NCI-H748 (cell line): ENCODE measurements at regions not wholly inside any gene's neighbourhood (a gene's known extent, or its start where the extent isn't known, plus 50 kb on each side); places are given as distances from the start of the nearest gene placed in this dataset.
A peak's percentile ranks its signal among the peaks of the same experiment; 100 is the strongest.
"Not testable (repeated sequence)": the region's sequence is repeated elsewhere in the genome, so short reads cannot be mapped to it uniquely, and the experiment has no call there.

Source experiments
- DNase-seq: peaks from one replicate; lab custom pipeline; 2025; ENCODE audit not compliant: unreplicated experiment; lab: John Stamatoyannopoulos, UW

DNA sequence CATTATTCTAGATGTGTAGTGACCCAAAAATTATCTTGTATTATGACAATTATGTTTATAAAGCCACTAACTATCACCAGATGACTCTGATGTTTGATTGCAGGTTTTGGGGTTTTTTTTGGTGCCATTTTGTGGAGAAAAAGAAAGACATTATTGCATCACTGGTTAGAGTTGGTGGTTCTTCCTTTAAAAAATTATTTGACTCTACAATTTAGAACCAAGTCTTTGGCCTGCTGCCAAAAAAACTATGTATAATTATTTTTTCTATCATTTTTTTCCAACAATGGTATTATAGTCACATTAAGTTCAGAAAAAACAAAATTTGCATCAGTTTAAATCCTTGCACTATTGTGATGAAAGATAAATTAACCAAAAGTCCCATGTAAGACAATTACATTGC, 258.6 kb upstream of the GRM7 start:
- DNase-seq = no peak

DNA sequence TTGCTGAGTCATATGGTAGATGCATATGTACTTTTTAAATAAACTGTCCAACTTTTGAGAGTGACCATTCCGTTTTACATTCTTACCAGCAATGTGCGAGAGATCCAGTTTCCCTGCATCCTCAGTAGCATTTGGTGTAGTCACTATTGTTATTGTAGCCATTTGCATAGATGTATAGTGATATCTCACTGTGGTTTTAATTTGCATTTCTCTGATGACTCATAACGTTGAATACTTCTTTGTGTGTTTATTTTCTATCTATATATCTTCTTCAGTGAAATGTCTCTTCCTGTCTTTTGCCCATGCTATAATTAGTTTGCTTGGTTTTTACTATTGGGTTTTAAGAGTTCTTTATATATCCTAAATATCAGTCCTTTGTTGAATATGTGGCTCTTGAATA, 255.7 kb upstream of the GRM7 start:
- no peak for DNase-seq

- no peak for DNase-seq
Observed at GRCh38 chr3:6608843-6609242, 252.1 kb upstream of the GRM7 start.

GRCh38 chr3:6612034-6612616, 248.8 kb upstream of the GRM7 start:
- DNase-seq = no peak

DNA sequence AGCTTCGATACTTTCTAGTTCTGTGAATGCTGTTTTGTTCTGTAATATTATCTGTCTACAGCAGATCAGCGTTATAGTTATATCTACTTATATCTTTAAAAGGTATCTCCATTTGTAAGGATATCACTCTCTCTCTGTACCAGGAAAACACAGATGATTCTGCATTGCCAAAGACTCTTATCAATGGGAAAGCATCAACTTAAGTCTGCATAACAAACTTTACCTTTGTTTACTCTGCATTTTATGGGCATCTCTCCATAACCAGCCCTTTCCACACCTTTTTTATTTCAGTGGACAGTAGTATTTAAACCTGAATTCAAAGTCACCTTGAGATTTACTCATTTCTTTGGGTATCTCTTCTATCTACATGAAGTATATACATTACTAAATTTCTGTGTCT, 238.7 kb upstream of the GRM7 start:
- DNase-seq = no peak

DNA sequence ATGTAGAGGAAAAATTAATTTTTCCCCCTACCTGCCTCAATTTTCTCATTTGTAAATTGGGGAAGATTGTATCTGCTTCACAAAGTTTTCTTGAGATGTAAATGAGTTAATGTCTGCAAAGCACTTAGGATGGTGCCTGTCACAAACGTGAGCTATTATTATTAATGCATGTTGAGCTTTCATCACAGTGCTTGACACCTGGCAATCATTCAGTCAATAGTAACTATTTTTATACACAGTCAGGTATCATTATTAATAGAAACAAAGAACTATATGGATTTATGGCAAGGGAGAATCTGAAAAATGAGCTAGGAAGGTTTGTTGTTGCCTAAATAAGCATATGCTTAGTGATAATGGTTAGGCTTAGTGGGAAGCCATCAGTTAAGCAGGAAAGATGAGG, 238.2 kb upstream of the GRM7 start:
- no peak for DNase-seq

DNA sequence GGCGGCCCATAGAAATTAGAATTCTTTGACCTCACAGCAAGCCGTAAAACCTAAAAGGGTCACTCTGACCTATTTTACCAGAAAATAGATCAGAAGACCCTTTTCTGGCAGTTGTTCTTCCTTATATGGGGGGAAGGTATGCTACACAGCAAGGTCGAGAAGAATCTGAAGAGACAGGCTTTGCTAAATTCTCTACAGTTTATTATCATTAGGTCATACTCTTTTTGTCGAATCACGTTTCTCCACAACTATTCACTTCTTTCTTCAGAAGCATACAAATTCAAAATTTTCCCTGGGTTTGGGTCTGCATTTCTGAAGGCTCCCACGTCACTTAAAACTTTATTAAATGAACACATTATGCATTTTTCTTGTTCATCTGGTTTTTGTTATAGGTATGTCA, 229.5 kb upstream of the GRM7 start:
- no peak for DNase-seq

DNA sequence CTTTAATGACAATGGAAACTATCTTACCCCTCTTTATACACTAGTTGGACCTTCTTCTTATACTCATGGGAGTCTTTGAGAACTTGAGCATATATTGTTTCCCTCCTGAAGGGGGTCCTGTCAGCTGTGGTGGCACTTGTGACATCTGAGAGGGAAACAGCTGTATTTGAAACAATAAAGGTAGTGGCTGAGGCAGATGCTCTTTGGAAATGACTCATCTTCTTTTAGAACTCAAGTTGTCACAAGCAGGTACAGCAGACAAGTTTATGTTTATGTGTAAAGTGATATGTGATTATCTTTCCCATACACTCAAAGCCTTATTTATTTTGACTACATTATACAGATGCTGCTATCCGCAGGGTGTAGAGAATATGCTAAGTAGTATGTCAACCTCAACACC, 220.0 kb upstream of the GRM7 start:
- DNase-seq = no peak

GRCh38 chr3:6644070-6644929, 216.6 kb upstream of the GRM7 start:
- peak; percentile 52 for DNase-seq

DNA sequence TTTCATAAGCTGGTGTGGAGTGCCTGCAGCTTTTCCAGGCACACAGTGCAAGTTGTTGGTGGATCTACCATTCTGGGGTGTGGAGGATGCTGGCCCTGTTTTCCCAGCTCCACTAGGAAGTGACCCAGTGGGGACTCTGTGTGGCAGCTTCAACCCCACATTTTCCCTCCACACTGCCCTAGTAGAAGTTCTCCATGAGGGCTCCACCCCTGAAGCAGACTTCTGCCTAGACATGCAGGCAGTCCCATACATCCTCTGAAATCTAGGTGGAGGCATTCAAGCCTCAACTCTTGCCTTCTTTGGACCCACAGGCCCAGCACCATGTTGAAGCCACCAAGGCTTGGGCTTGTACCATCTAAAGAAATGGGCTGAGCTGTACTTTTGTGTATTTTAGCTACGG, 206.2 kb upstream of the GRM7 start:
- DNase-seq = no peak

GRCh38 chr3:6655275-6655674, 205.6 kb upstream of the GRM7 start:
- DNase-seq = no peak

DNA sequence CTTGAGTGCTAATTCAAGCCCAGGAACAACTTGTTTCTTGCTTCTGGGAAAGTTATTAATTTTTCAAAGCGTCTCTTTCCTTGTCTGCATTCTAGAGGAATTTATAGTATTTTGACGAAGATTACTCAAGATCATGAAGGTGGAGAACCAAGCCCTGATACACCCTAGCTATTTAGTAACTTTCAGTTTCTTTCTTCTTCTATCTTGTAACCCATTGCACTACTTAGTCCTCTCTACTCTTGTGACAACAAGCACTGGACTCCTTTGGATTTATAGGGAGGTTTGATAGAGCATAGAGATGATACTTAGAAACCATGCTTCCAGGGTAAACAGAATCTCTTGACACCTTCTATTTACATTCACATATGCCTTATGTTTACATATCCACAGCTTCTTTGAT, 203.3 kb upstream of the GRM7 start:
- no peak for DNase-seq

GRCh38 chr3:6667354-6667753, 193.6 kb upstream of the GRM7 start:
- DNase-seq = no peak

- DNase-seq = no peak
Observed at GRCh38 chr3:6671363-6671762, 189.6 kb upstream of the GRM7 start.

- no peak for DNase-seq
Observed at GRCh38 chr3:6679510-6679909, 181.4 kb upstream of the GRM7 start.

DNA sequence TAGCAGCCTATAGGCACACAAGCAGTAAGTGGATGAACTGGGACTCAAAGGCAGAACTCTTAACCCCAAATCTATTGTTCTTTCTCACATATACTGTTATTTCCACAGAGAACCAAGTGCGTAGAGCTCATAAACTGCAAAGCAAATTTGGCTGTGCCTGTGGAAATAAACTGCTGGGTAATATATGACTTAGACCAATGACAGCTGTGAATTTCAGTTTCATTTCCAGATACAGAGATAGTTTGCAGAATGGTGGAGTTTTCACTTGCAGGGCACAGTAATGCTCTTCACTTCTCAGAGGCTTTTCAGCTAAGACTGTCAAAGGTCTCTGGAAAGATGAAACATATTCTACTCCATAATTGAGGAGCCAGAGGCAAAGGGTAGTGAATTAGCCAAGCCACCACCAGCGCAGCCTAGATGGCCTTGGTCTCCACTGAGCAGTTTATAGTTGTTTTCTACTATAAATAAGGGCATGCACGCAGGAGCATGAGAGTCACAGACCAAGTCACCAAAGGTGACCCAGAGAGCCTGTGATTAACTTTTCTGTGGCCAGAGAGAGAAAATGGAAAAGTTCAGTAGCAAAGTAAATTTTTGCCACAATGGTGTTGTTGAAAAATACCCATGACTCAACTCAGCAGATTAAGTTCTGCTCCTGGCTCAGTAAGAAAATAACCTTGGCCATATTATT, 180.7 kb upstream of the GRM7 start:
- no peak for DNase-seq

DNA sequence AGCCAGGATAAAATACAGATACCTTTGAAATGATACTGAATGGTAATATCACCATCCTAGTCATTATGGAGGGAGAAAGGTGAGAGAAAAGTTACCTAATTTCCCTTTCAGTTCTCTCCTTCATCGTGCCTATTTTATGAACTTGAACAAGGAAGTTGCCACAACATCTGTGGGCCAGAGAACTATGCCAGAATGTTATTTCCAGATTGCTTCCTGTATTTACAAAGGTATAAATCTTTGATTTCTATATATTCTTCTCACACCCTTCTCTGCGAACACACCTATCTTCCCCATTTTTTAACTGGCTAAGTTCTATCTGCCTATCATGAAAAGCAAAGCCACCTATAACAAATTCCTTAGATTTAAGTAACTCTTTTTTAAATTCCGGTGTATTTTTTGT, 163.6 kb upstream of the GRM7 start:
- DNase-seq = no peak

DNA sequence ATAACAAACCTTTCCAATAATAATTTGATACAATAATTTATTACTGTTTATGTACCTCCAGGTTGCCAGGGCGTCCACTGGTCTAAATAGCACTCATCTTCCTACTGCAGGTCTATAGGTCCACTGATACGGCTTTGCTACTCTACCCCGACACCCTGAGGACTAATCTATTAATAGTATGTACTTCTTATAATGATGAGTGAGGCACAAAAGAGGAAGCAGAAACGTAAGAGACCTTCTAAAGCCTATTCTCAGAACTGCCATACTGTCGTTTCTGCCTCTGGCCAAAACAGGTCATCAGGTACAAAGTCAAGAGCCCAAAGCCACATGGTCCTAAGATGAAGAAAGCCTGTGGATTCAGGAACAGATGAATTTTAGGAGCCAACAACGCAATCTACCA, 163.2 kb upstream of the GRM7 start:
- no peak for DNase-seq

GRCh38 chr3:6704817-6705216, 156.1 kb upstream of the GRM7 start:
- DNase-seq = not testable (repeated sequence)

- DNase-seq = no peak
Observed at GRCh38 chr3:6706777-6707176, 154.1 kb upstream of the GRM7 start.

DNA sequence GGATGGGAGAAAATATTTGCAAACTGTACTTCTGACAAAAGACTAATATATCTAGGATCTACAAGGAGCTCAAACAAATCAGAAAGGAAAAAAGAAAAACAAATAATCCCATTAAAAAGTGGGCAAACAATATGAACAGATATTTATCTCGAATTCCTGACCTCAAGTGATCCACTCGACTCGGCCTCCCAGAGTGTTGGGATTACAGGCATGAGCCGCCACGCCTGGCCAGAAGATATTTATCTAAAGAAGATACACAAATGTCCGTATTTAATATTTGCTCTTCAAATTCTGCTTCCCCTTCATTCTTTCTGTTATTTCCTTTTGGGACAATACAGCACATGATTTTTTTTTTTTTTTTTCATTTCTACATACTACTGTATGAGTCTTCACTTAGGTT, 151.7 kb upstream of the GRM7 start:
- DNase-seq = no peak

DNA sequence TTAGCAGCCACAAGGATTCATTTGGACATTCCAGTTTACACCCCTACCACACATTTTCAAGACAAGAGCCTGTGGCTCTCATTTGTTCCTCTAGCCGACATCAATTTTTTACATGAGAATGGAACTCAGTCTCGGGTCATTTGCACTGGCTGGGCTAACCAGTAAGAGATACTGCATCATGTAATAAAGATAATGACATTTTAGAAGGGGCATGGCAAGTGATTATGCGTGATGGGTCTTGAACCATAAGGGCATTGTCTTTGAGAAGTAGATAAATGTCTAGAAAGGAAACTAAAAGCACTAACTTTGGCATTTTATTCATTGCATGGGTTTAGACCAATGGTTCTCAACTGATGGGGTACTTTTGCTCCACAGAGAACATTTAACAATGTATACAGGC, 146.0 kb upstream of the GRM7 start:
- no peak for DNase-seq
